BJ (cell line): ENCODE measurements at regions not wholly inside any gene's neighbourhood (a gene's known extent, or its start where the extent isn't known, plus 50 kb on each side); places are given as distances from the start of the nearest gene placed in this dataset.

Experiments
- CTCF ChIA-PET: fragments of 350-600 bp; formaldehyde crosslinking; extraction: SDS; loops from one replicate; lab custom pipeline; 2021; ENCODE audit warnings: antibody characterized with exemption, inconsistent platforms; lab: Yijun Ruan, JAX
- POLR2A ChIA-PET: fragments of 300-600 bp; sonication (Branson Sonifier 250); formaldehyde crosslinking; extraction: SDS; loops from one replicate; lab custom pipeline; 2021; ENCODE audit warnings: antibody characterized with exemption; lab: Charles Lee
- DNase-seq: peaks from one replicate; pipeline ENCODE4 v3.0.0-alpha.2; 2011; ENCODE audit warnings: low read depth
- H3K27me3 ChIP-seq: 2 replicates; pipeline ENCODE4 v1.6.0; 2011; ENCODE audit warnings: low read length; ENCODE audit not compliant: control insufficient read depth, insufficient read depth
- H3K36me3 ChIP-seq: 2 replicates; pipeline ENCODE4 v1.5.1; 2011; ENCODE audit warnings: low read length; ENCODE audit not compliant: control insufficient read depth, insufficient read depth
- H3K4me3 ChIP-seq: 2 replicates; pipeline ENCODE4 v1.5.1; 2011; ENCODE audit warnings: low read depth, mild to moderate bottlenecking, control low read depth, low read length
- TF ChIP-seq, protein P1 (sequence below): IDR thresholded peaks from 2 replicates; pipeline ENCODE4 v1.5.1; 2011; ENCODE audit warnings: low read depth, mild to moderate bottlenecking, control low read depth, inconsistent platforms, low read length, moderate library complexity; ENCODE audit not compliant: insufficient read depth

DNA sequence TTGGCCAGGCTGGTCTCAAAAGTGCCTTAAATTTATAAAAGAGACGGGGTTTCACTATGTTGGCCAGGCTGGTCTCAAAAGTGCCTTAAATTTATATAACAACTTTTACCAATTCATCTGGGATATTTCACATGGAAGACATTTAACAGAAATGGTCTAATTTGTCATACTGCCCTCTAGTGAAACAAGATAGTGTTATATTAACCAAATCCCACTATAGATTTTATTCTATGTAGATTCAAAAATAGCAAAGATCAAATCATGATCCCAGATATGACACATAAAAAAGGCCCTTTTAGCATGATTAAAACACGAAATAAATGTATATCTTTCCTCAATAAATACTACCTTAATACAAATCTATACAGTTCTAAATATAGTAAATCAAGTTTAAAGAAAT is 102.8 kb upstream of the TFAP2D start:
- ChIA-PET POLR2A (no interaction called here), CTCF (no interaction called here)
- Histone ChIP-seq H3K36me3 (no peaks in the 10 kb centered on the region), H3K4me3 (no peak overlapping the region), H3K27me3 (no peaks in the 10 kb centered on the region)
- DNase-seq, result no peak
- TF ChIP-seq, protein P1, sequence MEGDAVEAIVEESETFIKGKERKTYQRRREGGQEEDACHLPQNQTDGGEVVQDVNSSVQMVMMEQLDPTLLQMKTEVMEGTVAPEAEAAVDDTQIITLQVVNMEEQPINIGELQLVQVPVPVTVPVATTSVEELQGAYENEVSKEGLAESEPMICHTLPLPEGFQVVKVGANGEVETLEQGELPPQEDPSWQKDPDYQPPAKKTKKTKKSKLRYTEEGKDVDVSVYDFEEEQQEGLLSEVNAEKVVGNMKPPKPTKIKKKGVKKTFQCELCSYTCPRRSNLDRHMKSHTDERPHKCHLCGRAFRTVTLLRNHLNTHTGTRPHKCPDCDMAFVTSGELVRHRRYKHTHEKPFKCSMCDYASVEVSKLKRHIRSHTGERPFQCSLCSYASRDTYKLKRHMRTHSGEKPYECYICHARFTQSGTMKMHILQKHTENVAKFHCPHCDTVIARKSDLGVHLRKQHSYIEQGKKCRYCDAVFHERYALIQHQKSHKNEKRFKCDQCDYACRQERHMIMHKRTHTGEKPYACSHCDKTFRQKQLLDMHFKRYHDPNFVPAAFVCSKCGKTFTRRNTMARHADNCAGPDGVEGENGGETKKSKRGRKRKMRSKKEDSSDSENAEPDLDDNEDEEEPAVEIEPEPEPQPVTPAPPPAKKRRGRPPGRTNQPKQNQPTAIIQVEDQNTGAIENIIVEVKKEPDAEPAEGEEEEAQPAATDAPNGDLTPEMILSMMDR, result no peak

DNA sequence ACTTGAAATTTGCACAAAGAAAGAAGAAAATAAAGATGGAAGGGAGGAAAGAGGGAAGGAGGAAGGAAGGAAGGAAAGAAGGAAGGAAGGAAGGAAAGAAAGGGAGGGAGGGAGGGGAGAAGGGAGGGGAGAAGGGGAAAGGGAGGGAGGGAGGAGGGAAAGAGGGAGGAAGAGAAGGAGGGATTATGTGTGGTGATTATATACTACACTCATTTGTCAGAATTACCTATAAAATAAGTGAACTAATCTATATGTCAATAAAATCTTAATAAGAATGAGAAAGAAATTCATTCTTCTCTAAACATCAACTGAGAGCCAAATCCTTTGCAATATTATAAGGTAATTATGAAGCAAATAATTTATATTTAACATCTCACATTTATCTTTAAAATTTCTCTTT is 77.9 kb upstream of the TFAP2D start:
- DNase-seq, result no peak
- ChIA-PET CTCF (no interaction called here), POLR2A (no interaction called here)
- H3K27me3 ChIP-seq, result no peaks in the 10 kb centered on the region
- H3K4me3 ChIP-seq, result no peak overlapping the region
- TF ChIP-seq, protein P1, result no peak
- no peaks in the 10 kb centered on the region for H3K36me3 ChIP-seq

DNA sequence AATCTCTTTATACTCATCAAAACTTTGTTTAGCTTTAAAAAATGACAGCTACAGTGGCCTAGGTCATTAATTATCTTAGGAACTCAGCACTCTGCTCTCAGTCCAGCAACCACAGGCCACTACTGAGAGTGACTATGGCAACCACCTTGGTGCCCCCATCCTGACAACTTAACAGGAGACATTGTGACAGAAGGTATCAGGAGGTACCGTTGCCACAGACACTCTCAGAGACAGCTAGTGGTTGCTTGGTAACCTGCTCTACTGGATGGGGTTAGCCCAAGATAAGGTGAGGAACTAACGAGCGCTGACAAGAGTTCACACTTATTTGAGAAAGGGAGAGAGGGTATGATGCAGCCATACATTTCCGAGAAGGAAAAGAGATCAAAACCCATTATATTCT is 76.1 kb upstream of the TFAP2D start:
- ChIA-PET CTCF (no interaction called here), POLR2A (no interaction called here)
- no peak overlapping the region for H3K4me3 ChIP-seq
- H3K27me3 ChIP-seq, result no peaks in the 10 kb centered on the region
- TF ChIP-seq, protein P1, result no peak
- no peaks in the 10 kb centered on the region for H3K36me3 ChIP-seq
- no peak for DNase-seq

DNA sequence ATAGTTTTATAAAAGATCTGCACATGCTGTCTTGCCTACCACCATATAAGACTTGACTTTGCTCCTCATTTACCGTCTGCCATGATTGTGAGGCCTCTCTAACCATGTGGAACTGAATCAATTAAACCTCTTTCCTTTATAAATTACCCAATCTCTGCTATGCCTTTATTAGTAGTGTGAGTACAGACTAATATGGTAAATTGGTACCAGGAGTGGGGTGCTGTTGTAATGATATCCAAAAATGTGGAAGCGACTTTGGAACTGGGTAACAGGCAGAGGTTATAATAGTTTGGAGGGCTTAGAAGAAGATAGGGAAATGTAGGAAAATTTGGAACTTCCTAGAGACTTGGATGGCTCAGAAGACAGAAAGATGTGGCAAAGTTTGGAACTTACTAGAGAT is 64.2 kb upstream of the TFAP2D start:
- Histone ChIP-seq H3K4me3 (no peak overlapping the region), H3K36me3 (no peaks in the 10 kb centered on the region), H3K27me3 (no peaks in the 10 kb centered on the region)
- ChIA-PET POLR2A (no interaction called here), CTCF (no interaction called here)
- TF ChIP-seq, protein P1, result no peak
- DNase-seq, result no peak

DNA sequence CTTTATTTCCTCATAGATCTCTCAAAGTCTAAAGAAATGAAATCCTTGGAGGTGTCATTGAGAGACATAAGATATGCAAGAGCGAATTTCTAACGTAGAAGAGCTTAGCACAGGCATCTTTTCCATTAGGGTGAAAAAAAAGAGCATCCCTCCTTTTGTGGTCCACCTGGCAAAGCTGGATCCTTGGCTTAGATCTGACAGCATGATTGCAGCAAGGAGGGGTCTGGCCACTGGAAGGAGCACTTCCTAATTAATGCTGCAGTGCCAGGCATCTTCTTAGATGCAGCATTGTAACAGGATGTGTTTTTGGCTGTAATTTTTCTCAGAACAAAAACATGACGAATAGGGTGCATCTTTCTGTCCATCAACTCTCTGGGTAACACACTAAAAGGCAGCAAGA is 60.1 kb upstream of the TFAP2D start:
- ChIA-PET POLR2A (no interaction called here), CTCF (no interaction called here)
- H3K4me3 ChIP-seq, result no peak overlapping the region
- H3K36me3 ChIP-seq, result no peaks in the 10 kb centered on the region
- no peaks in the 10 kb centered on the region for H3K27me3 ChIP-seq
- TF ChIP-seq, protein P1, result no peak
- DNase-seq, result no peak
